ENCODE measurements at regions not wholly inside any gene's neighbourhood (a gene's known extent, or its start where the extent isn't known, plus 50 kb on each side); places are given as distances from the start of the nearest gene placed in this dataset.
"Not testable (repeated sequence)": the region's sequence is repeated elsewhere in the genome, so short reads cannot be mapped to it uniquely, and the experiment has no call there.

- DNase-seq (ENCODE audit: extremely low read depth in 1 of 2, low read depth in 1 of 2), result not testable (repeated sequence)
Measured at GRCh38 chr3:139232341-139232740, 111.5 kb upstream of the MRPS22 start.

GRCh38 chr3:139234491-139234890 lies 109.3 kb upstream of the MRPS22 start:
- no peak for DNase-seq (ENCODE audit: extremely low read depth in 1 of 2, low read depth in 1 of 2)

GRCh38 chr3:139235192-139235591 lies 108.6 kb upstream of the MRPS22 start:
- DNase-seq (ENCODE audit: extremely low read depth in 1 of 2, low read depth in 1 of 2), result no peak

- DNase-seq (ENCODE audit: extremely low read depth in 1 of 2, low read depth in 1 of 2), result no peak
Measured at GRCh38 chr3:139236336-139236735, 107.5 kb upstream of the MRPS22 start.

- DNase-seq (ENCODE audit: extremely low read depth in 1 of 2, low read depth in 1 of 2), result no peak
Measured at GRCh38 chr3:139238281-139239030, 105.4 kb upstream of the MRPS22 start.

- no peak for DNase-seq (ENCODE audit: extremely low read depth in 1 of 2, low read depth in 1 of 2)
Measured at GRCh38 chr3:139239550-139239949, 104.3 kb upstream of the MRPS22 start.

- DNase-seq (ENCODE audit: extremely low read depth in 1 of 2, low read depth in 1 of 2), result no peak
Measured at GRCh38 chr3:139241783-139242182, 102.0 kb upstream of the MRPS22 start.

GRCh38 chr3:139243710-139244109 lies 100.1 kb upstream of the MRPS22 start:
- DNase-seq (ENCODE audit: extremely low read depth in 1 of 2, low read depth in 1 of 2), result no peak

- DNase-seq (ENCODE audit: extremely low read depth in 1 of 2, low read depth in 1 of 2), result no peak
Measured at GRCh38 chr3:139248593-139249255, 95.1 kb upstream of the MRPS22 start.

GRCh38 chr3:139251529-139251928 lies 92.3 kb upstream of the MRPS22 start:
- DNase-seq (ENCODE audit: extremely low read depth in 1 of 2, low read depth in 1 of 2), result no peak

- DNase-seq (ENCODE audit: extremely low read depth in 1 of 2, low read depth in 1 of 2), result no peak
Measured at GRCh38 chr3:139252719-139253118, 91.1 kb upstream of the MRPS22 start.

GRCh38 chr3:139258276-139258675 lies 85.5 kb upstream of the MRPS22 start:
- no peak for DNase-seq (ENCODE audit: extremely low read depth in 1 of 2, low read depth in 1 of 2)

GRCh38 chr3:139259398-139259797 lies 84.4 kb upstream of the MRPS22 start:
- no peak for DNase-seq (ENCODE audit: extremely low read depth in 1 of 2, low read depth in 1 of 2)

GRCh38 chr3:139260041-139260486 lies 83.8 kb upstream of the MRPS22 start:
- DNase-seq (ENCODE audit: extremely low read depth in 1 of 2, low read depth in 1 of 2), result no peak

GRCh38 chr3:139260793-139261736 lies 82.8 kb upstream of the MRPS22 start:
- DNase-seq (ENCODE audit: extremely low read depth in 1 of 2, low read depth in 1 of 2), result no peak

GRCh38 chr3:139261754-139262586 lies 81.8 kb upstream of the MRPS22 start:
- DNase-seq (ENCODE audit: extremely low read depth in 1 of 2, low read depth in 1 of 2), result no peak

- DNase-seq (ENCODE audit: extremely low read depth in 1 of 2, low read depth in 1 of 2), result no peak
Measured at GRCh38 chr3:139263798-139264197, 80.0 kb upstream of the MRPS22 start.

GRCh38 chr3:139264375-139264774 lies 79.4 kb upstream of the MRPS22 start:
- DNase-seq (ENCODE audit: extremely low read depth in 1 of 2, low read depth in 1 of 2), result no peak

- no peak for DNase-seq (ENCODE audit: extremely low read depth in 1 of 2, low read depth in 1 of 2)
Measured at GRCh38 chr3:139265131-139266016, 78.4 kb upstream of the MRPS22 start.

Measured in stimulated activated CD8-positive, alpha-beta memory T cell treated with anti-CD3 and anti-CD28 coated beads, Interleukin-7, amount 100 ng/mL, for 48 hours (primary cell).